ENCODE measurements at regions not wholly inside any gene's neighbourhood (a gene's known extent, or its start where the extent isn't known, plus 50 kb on each side); places are given as distances from the start of the nearest gene placed in this dataset.

DNA sequence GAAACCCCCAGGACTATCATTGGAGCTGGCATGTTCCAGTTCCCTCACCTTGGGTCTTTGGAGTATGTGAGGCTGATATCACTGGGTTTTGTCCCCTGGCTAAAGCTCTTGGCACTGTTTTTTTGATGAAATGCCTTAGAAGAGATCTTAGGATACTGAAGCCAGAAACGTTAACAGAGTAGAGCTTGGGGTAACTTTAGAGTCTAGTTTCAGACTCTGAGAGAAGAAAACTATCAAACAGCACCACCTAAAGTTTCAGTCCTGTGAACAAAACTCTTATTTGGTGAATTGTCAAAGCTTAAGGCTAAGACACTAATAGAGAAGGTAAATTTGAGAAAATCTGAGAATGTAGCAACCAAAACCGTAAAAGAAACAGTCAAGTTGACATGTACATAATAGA is 111.7 kb upstream of the PUM3 start:
- no peak for TF ChIP-seq USF1 (IDR thresholded peaks at IDR 0.05)
- TF ChIP-seq, protein P1, sequence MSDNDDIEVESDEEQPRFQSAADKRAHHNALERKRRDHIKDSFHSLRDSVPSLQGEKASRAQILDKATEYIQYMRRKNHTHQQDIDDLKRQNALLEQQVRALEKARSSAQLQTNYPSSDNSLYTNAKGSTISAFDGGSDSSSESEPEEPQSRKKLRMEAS (IDR thresholded peaks at IDR 0.05), result no peak
- no peak for TF ChIP-seq FOXM1 (IDR thresholded peaks at IDR 0.05; ENCODE audit: borderline replicate concordance, low read depth)
- TF ChIP-seq ZBTB7A (IDR thresholded peaks at IDR 0.05; ENCODE audit: low read depth), result no peak
- TF ChIP-seq YY1 (IDR thresholded peaks at IDR 0.05; ENCODE audit: low read depth), result no peak
- no peak for TF ChIP-seq EP300 (IDR thresholded peaks at IDR 0.05; ENCODE audit: borderline replicate concordance)
- TF ChIP-seq EGR1 (IDR thresholded peaks at IDR 0.05), result no peak
- no peak for TF ChIP-seq NFIC (IDR thresholded peaks at IDR 0.05)
- TF ChIP-seq CREB1 (IDR thresholded peaks at IDR 0.05; ENCODE audit: low read depth), result no peak
- TF ChIP-seq, protein P2, sequence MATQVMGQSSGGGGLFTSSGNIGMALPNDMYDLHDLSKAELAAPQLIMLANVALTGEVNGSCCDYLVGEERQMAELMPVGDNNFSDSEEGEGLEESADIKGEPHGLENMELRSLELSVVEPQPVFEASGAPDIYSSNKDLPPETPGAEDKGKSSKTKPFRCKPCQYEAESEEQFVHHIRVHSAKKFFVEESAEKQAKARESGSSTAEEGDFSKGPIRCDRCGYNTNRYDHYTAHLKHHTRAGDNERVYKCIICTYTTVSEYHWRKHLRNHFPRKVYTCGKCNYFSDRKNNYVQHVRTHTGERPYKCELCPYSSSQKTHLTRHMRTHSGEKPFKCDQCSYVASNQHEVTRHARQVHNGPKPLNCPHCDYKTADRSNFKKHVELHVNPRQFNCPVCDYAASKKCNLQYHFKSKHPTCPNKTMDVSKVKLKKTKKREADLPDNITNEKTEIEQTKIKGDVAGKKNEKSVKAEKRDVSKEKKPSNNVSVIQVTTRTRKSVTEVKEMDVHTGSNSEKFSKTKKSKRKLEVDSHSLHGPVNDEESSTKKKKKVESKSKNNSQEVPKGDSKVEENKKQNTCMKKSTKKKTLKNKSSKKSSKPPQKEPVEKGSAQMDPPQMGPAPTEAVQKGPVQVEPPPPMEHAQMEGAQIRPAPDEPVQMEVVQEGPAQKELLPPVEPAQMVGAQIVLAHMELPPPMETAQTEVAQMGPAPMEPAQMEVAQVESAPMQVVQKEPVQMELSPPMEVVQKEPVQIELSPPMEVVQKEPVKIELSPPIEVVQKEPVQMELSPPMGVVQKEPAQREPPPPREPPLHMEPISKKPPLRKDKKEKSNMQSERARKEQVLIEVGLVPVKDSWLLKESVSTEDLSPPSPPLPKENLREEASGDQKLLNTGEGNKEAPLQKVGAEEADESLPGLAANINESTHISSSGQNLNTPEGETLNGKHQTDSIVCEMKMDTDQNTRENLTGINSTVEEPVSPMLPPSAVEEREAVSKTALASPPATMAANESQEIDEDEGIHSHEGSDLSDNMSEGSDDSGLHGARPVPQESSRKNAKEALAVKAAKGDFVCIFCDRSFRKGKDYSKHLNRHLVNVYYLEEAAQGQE (IDR thresholded peaks at IDR 0.05; ENCODE audit: low read depth), result no peak
- TF ChIP-seq CEBPB (IDR thresholded peaks at IDR 0.05), result no peak
- TF ChIP-seq TCF12 (IDR thresholded peaks at IDR 0.05; ENCODE audit: low read depth), result no peak
- TF ChIP-seq TEAD4 (IDR thresholded peaks at IDR 0.05), result no peak
- TF ChIP-seq RAD21 (IDR thresholded peaks at IDR 0.05; ENCODE audit: low read depth), result no peak
- TF ChIP-seq TAF1 (IDR thresholded peaks at IDR 0.05; ENCODE audit: low read depth), result no peak

DNA sequence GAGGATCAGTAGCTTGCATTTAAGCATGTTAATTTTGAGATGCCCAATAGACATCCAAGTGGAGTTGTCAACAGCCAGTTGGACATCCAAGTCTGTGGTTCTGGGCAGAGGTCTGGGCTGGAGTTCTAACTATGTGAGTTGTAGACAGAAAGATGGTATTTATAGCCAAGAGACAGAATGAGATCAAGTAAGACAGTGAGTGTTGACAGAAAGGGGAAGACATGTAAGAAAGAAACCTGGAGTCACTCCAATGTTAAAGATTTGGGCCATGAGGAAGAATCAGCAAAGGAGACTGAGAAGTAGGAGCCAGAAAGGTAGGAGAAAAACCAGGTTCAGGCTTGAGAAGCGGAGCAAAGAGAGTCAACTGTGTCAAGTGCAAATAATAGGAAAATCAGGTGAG is 95.5 kb upstream of the PUM3 start:
- TF ChIP-seq EP300 (IDR thresholded peaks at IDR 0.05; ENCODE audit: borderline replicate concordance), result no peak

- TF ChIP-seq USF1 (IDR thresholded peaks at IDR 0.05) (no peak), ZBTB7A (IDR thresholded peaks at IDR 0.05; ENCODE audit: low read depth) (no peak), CEBPB (IDR thresholded peaks at IDR 0.05) (no peak), CREB1 (IDR thresholded peaks at IDR 0.05; ENCODE audit: low read depth) (no peak), TAF1 (IDR thresholded peaks at IDR 0.05; ENCODE audit: low read depth) (no peak), YY1 (IDR thresholded peaks at IDR 0.05; ENCODE audit: low read depth) (no peak), EGR1 (IDR thresholded peaks at IDR 0.05) (no peak), EP300 (IDR thresholded peaks at IDR 0.05; ENCODE audit: borderline replicate concordance) (no peak), NFIC (IDR thresholded peaks at IDR 0.05) (no peak), TCF12 (IDR thresholded peaks at IDR 0.05; ENCODE audit: low read depth) (no peak), TEAD4 (IDR thresholded peaks at IDR 0.05) (no peak)
- TF ChIP-seq, protein P2 (IDR thresholded peaks at IDR 0.05; ENCODE audit: low read depth), result no peak
- TF ChIP-seq, protein P1 (IDR thresholded peaks at IDR 0.05), result no peak
Measured at GRCh38 chr9:2936221-2936620, 92.3 kb upstream of the PUM3 start.

DNA sequence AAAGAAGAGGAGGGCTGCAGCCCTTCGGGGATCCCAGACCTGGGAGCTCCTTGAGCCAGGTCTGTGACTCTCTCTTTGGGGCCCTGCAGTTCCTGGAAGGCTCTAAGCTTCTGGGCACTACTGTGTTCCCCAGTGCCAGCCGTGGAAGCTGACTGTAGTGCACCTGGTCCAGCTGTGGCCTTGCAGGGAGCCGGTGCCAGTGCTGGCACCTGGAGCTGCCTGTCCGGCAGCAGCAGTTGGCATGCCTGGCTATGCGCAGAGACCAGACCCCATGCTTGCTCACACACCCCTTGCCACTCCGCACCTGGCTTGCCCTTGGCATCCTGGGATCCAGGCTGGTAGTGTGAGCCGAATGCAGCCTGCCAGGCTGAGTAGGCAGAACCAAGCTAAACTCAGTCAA is 91.0 kb upstream of the PUM3 start:
- TF ChIP-seq, protein P1 (IDR thresholded peaks at IDR 0.05), result no peak
- TF ChIP-seq CREB1 (IDR thresholded peaks at IDR 0.05; ENCODE audit: low read depth) (no peak), EGR1 (IDR thresholded peaks at IDR 0.05) (no peak), FOXM1 (IDR thresholded peaks at IDR 0.05; ENCODE audit: borderline replicate concordance, low read depth) (no peak), ZBTB7A (IDR thresholded peaks at IDR 0.05; ENCODE audit: low read depth) (no peak), TCF12 (IDR thresholded peaks at IDR 0.05; ENCODE audit: low read depth) (no peak), TEAD4 (IDR thresholded peaks at IDR 0.05) (no peak), USF1 (IDR thresholded peaks at IDR 0.05) (no peak), NFIC (IDR thresholded peaks at IDR 0.05) (no peak), RAD21 (IDR thresholded peaks at IDR 0.05; ENCODE audit: low read depth) (no peak), TAF1 (IDR thresholded peaks at IDR 0.05; ENCODE audit: low read depth) (no peak), YY1 (IDR thresholded peaks at IDR 0.05; ENCODE audit: low read depth) (no peak), EP300 (IDR thresholded peaks at IDR 0.05; ENCODE audit: borderline replicate concordance) (no peak), CEBPB (IDR thresholded peaks at IDR 0.05) (no peak)
- TF ChIP-seq, protein P2 (IDR thresholded peaks at IDR 0.05; ENCODE audit: low read depth), result no peak
